ENCODE measurements at regions not wholly inside any gene's neighbourhood (a gene's known extent, or its start where the extent isn't known, plus 50 kb on each side); places are given as distances from the start of the nearest gene placed in this dataset.

GRCh38 chr4:89174784-89175183, 63.5 kb downstream of the TIGD2 start (continued):
- no peak for TF ChIP-seq ZBTB33 (IDR thresholded peaks at IDR 0.05; ENCODE audit: extremely low read depth, insufficient replicate concordance, low read length)
- no peak for TF ChIP-seq TCF7L2 (IDR thresholded peaks at IDR 0.05; ENCODE audit: borderline replicate concordance, extremely low read depth, insufficient read depth, insufficient read length)
- TF ChIP-seq YY1 (IDR thresholded peaks at IDR 0.05; ENCODE audit: extremely low read depth, insufficient replicate concordance, low read depth, low read length) = no peak
- no peak for TF ChIP-seq EZH2phosphoT487 (IDR thresholded peaks at IDR 0.05; ENCODE audit: borderline replicate concordance)

- H3K9me3 ChIP-seq (ENCODE audit: control insufficient read depth in 1 of 2, insufficient read depth in 1 of 2, low read depth in 1 of 2, low read length in 2 of 2) = no peaks in the 10 kb centered on the region
- no peaks in the 10 kb centered on the region for H3K27me3 ChIP-seq (ENCODE audit: insufficient read depth, low read length)
- H2AFZ ChIP-seq (ENCODE audit: low read depth, low read length, poor library complexity, severe bottlenecking) = no peak overlapping the region
- ATAC-seq (no peak), DNase-seq (ENCODE audit: low read depth, low spot score) (no peak)
- no peaks in the 10 kb centered on the region for H4K20me1 ChIP-seq (ENCODE audit: insufficient read depth)
- no peaks in the 10 kb centered on the region for H3K9me2 ChIP-seq (ENCODE audit: insufficient read depth)
- ChIA-PET RAD21 (ENCODE audit: low non-redundant PET in 1 of 2, low total read pairs in 2 of 2, uncharacterized antibody in 2 of 2, unreplicated experiment in 2 of 2) (no interaction called here), POLR2A (no interaction called here), CTCF (no interaction called here)
- no peak overlapping the region for H3K4me2 ChIP-seq (ENCODE audit: low read length)
- TF ChIP-seq MAX (IDR thresholded peaks at IDR 0.05) (no peak), ELF1 (IDR thresholded peaks at IDR 0.05; ENCODE audit: borderline replicate concordance, low read depth) (no peak), EZH2 (IDR thresholded peaks at IDR 0.05) (no peak), YY1 (IDR thresholded peaks at IDR 0.05; ENCODE audit: extremely low read depth, insufficient replicate concordance, low read depth, low read length) (no peak), SRF (IDR thresholded peaks at IDR 0.05; ENCODE audit: low read depth) (no peak), REST (IDR thresholded peaks at IDR 0.05; ENCODE audit: low read depth) (no peak), ZFX (IDR thresholded peaks at IDR 0.05) (no peak), SP1 (IDR thresholded peaks at IDR 0.05; ENCODE audit: low read depth) (no peak), RAD21 (IDR thresholded peaks at IDR 0.05; ENCODE audit: low read depth) (no peak), EGR1 (IDR thresholded peaks at IDR 0.05; ENCODE audit: low read depth) (no peak), CTCF (IDR thresholded peaks at IDR 0.05 in 2 of 3, conservative IDR thresholded peaks at IDR 0.05 in 1 of 3; ENCODE audit: borderline replicate concordance in 1 of 3, insufficient read depth in 1 of 3, low read depth in 2 of 3, low read length in 2 of 3) (no peak)
- BruUV-seq (replicated peaks) = no TSS peak
- no peak overlapping the region for H3K4me3 ChIP-seq (replicated peaks in 1 of 2; ENCODE audit: low read depth in 1 of 2, low read length in 2 of 2)
- intact Hi-C loops (cut with micrococcal nuclease) = no loop called here
- no peak overlapping the region for H3K9ac ChIP-seq (ENCODE audit: low read length)
- no peaks in the 10 kb centered on the region for H3K79me2 ChIP-seq (ENCODE audit: insufficient read depth, low read length)
- no peaks in the 10 kb centered on the region for H3K4me1 ChIP-seq (ENCODE audit: control insufficient read depth in 1 of 2, insufficient read depth in 2 of 2, low read length in 2 of 2)
- no peaks in the 10 kb centered on the region for H3K36me3 ChIP-seq (ENCODE audit: control insufficient read depth in 1 of 2, insufficient read depth in 2 of 2, low read length in 2 of 2)
- no peak overlapping the region for H3K27ac ChIP-seq (ENCODE audit: low read depth, low read length)
Measured at GRCh38 chr4:89175611-89176010, 64.3 kb downstream of the TIGD2 start.

Data from HCT116 (cell line).